ENCODE measurements at regions not wholly inside any gene's neighbourhood (a gene's known extent, or its start where the extent isn't known, plus 50 kb on each side); places are given as distances from the start of the nearest gene placed in this dataset.

GRCh38 chr14:87152693-87153092, 840.3 kb downstream of the GALC start:
- no peak overlapping the region for H3K27ac ChIP-seq (ENCODE audit: control insufficient read depth, insufficient read depth)
- no TSS peak for BruUV-seq (replicated peaks)
- TF ChIP-seq CBX5 (IDR thresholded peaks at IDR 0.05; ENCODE audit: low read depth) (no peak), TBL1XR1 (IDR thresholded peaks at IDR 0.05; ENCODE audit: low read depth, low read length) (no peak), PRDM15 (CRISPR knock-in tag; IDR thresholded peaks at IDR 0.05) (no peak), NR2F1 (conservative IDR thresholded peaks at IDR 0.05) (no peak), CEBPB (IDR thresholded peaks at IDR 0.05; ENCODE audit: borderline replicate concordance in 1 of 2, low read depth in 2 of 2, low read length in 2 of 2) (no peak), CBX3 (IDR thresholded peaks at IDR 0.05; ENCODE audit: borderline replicate concordance, low read depth) (no peak), JUNB (IDR thresholded peaks at IDR 0.05) (no peak), ZSCAN29 (IDR thresholded peaks at IDR 0.05) (no peak), PAX5 (IDR thresholded peaks at IDR 0.05; ENCODE audit: borderline replicate concordance, low read depth, low read length) (no peak), ZBTB11 (CRISPR knock-in tag; IDR thresholded peaks at IDR 0.05) (no peak), NKRF (conservative IDR thresholded peaks at IDR 0.05) (no peak), TCF3 (IDR thresholded peaks at IDR 0.05; ENCODE audit: borderline replicate concordance, insufficient read depth, low read depth, low read length) (no peak), ZNF622 (IDR thresholded peaks at IDR 0.05) (no peak), ATF3 (IDR thresholded peaks at IDR 0.05; ENCODE audit: borderline replicate concordance, extremely low read depth, low read depth, low read length) (no peak)

More at GRCh38 chr14:87152693-87153092, 840.3 kb downstream of the GALC start:
- FAIRE-seq (no peak), DNase-seq (ENCODE audit: low read depth, low spot score) (no peak), ATAC-seq (no peak)
- in situ Hi-C loops (cut with MboI) (no loop called here), intact Hi-C loops (cut with micrococcal nuclease; ENCODE audit: unreplicated experiment) (no loop called here)
- Histone ChIP-seq H3K4me2 (ENCODE audit: control insufficient read depth, insufficient read depth) (no peak overlapping the region), H3K36me3 (ENCODE audit: control insufficient read depth in 2 of 2, insufficient read depth in 2 of 2, low read length in 1 of 2) (no peaks in the 10 kb centered on the region), H3K79me2 (ENCODE audit: control insufficient read depth, insufficient read depth, low read length) (no peaks in the 10 kb centered on the region), H3K9me3 (replicated peaks; ENCODE audit: control insufficient read depth, insufficient read depth, low read length) (no peaks in the 10 kb centered on the region), H3K27me3 (replicated peaks in 1 of 2; ENCODE audit: control insufficient read depth in 2 of 2, insufficient read depth in 2 of 2, low read length in 1 of 2) (no peaks in the 10 kb centered on the region), H2AFZ (ENCODE audit: control insufficient read depth, low read depth, low read length) (no peak overlapping the region), H3K9ac (ENCODE audit: control insufficient read depth, insufficient read depth, low read length) (no peak overlapping the region), H3K4me1 (ENCODE audit: control insufficient read depth, insufficient read depth, low read length) (no peaks in the 10 kb centered on the region), H4K20me1 (ENCODE audit: control insufficient read depth, insufficient read depth) (no peaks in the 10 kb centered on the region), H3K4me3 (no peak overlapping the region)
- RAD21 ChIA-PET (ENCODE audit: unreplicated experiment) = no interaction called here
- CTCF ChIA-PET = interaction anchor here (0.6 kb wide), 2 partner anchors 495 to 1260 kb away, joined by 3 read pairs; no protein-coding TSS in a partner anchor
- SMC1A ChIA-PET (ENCODE audit: uncharacterized antibody, unreplicated experiment) = no interaction called here
- POLR2A ChIA-PET = no interaction called here
- 6% methylated on average over 5 of the region's 5 CpGs for WGBS (ENCODE audit: insufficient coverage, insufficient replicate concordance, low lambda C conversion rate, missing lambda C conversion rate)
